ENCODE measurements at regions not wholly inside any gene's neighbourhood (a gene's known extent, or its start where the extent isn't known, plus 50 kb on each side); places are given as distances from the start of the nearest gene placed in this dataset.

GRCh38 chr7:137122145-137122544 is 221.4 kb downstream of the PTN start:
- TF ChIP-seq CTCF (IDR thresholded peaks at IDR 0.05; ENCODE audit: low read depth, low read length) (no peak), EZH2phosphoT487 (IDR thresholded peaks at IDR 0.05; ENCODE audit: low read depth) (no peak)

Measured in OCI-LY3 (cell line).